Caco-2 (cell line): ENCODE measurements at regions not wholly inside any gene's neighbourhood (a gene's known extent, or its start where the extent isn't known, plus 50 kb on each side); places are given as distances from the start of the nearest gene placed in this dataset.

Experiments used
- BruUV-seq: library from RNA; stranded (reverse); fragments of 400-500 nt; replicated peaks from 2 replicates; lab custom pipeline; 2021; lab: Mats Ljungman, UMichigan
- CTCF ChIA-PET: fragments of 300-600 bp; sonication (Branson Sonifier 250); formaldehyde crosslinking; loops from one replicate; lab custom pipeline; 2022; ENCODE audit warnings: antibody characterized with exemption; lab: Charles Lee
- POLR2A ChIA-PET: fragments of 300-600 bp; sonication (Branson Sonifier 250); formaldehyde crosslinking; loops from one replicate; lab custom pipeline; 2022; ENCODE audit warnings: antibody characterized with exemption; lab: Charles Lee
- DNase-seq, 2 experiments: peaks; one replicate each; pipeline versions ENCODE4 v3.0.0 to v3.0.0-alpha.2; 2020 to 2022
- H3K27me3 ChIP-seq: replicated peaks from 2 replicates; pipeline ENCODE4 v1.6.0; 2011; ENCODE audit warnings: low read length; ENCODE audit not compliant: control insufficient read depth, insufficient read depth
- H3K36me3 ChIP-seq: 2 replicates; pipeline ENCODE4 v1.5.1; 2011; ENCODE audit warnings: low read length; ENCODE audit not compliant: control insufficient read depth, insufficient read depth
- H3K4me1 ChIP-seq: fragments of 250-450 bp; sonication (Bioruptor Pico); 2 replicates; pipeline ENCODE4 v1.5.1; 2020; ENCODE audit warnings: mild to moderate bottlenecking
- H3K4me3 ChIP-seq: 2 replicates; pipeline ENCODE4 v1.5.1; 2011; ENCODE audit warnings: low read depth, mild to moderate bottlenecking, control low read depth, low read length
- H3K9me3 ChIP-seq: fragments of 250-450 bp; sonication (Bioruptor Pico); 2 replicates; pipeline ENCODE4 v1.5.1; 2020; ENCODE audit warnings: mild to moderate bottlenecking, moderate library complexity
- H3K27ac Mint-ChIP-seq: one replicate; pipeline ENCODE4 v1.8.0; 2022; ENCODE audit warnings: mixed read lengths; ENCODE audit not compliant: unreplicated experiment
- H3K27me3 Mint-ChIP-seq: one replicate; pipeline ENCODE4 v1.8.0; 2022; ENCODE audit warnings: mixed read lengths; ENCODE audit not compliant: insufficient read depth, unreplicated experiment
- H3K36me3 Mint-ChIP-seq: one replicate; pipeline ENCODE4 v1.8.0; 2022; ENCODE audit warnings: mild to moderate bottlenecking, mixed read lengths; ENCODE audit not compliant: insufficient read depth, unreplicated experiment
- H3K4me1 Mint-ChIP-seq: one replicate; pipeline ENCODE4 v1.8.0; 2022; ENCODE audit warnings: low read depth, mixed read lengths; ENCODE audit not compliant: unreplicated experiment
- H3K4me3 Mint-ChIP-seq: one replicate; pipeline ENCODE4 v1.8.0; 2022; ENCODE audit warnings: mild to moderate bottlenecking, moderate library complexity, mixed read lengths; ENCODE audit not compliant: unreplicated experiment
- H3K9me3 Mint-ChIP-seq: one replicate; pipeline ENCODE4 v1.8.0; 2022; ENCODE audit warnings: mixed read lengths; ENCODE audit not compliant: unreplicated experiment
- CTCF ChIP-seq, 2 experiments: fragments of 200-600 bp in 1 of 2; IDR thresholded peaks; 1 replicate in 1 of 2; 2 replicates in 1 of 2; pipeline versions ENCODE4 v1.5.1 to v1.8.0; 2011 to 2022; ENCODE audit warnings: antibody characterized with exemption in 1 of 2, control low read depth in 1 of 2, inconsistent platforms in 1 of 2, low read depth in 1 of 2, low read length in 1 of 2, mild to moderate bottlenecking in 1 of 2, moderate library complexity in 1 of 2; ENCODE audit not compliant: insufficient read depth in 1 of 2, severe bottlenecking in 1 of 2, unreplicated experiment in 1 of 2
- intact Hi-C: fragments of 100-400 bp; cut with micrococcal nuclease; formaldehyde crosslinking; loops from one replicate; pipeline ENCODE4 v1.10.0; 2022; ENCODE audit not compliant: unreplicated experiment

- H3K4me3 Mint-ChIP-seq, result no peak overlapping the region
- intact Hi-C loops, result no loop called here
- BruUV-seq, result no TSS peak
- ChIA-PET CTCF (no interaction called here), POLR2A (no interaction called here)
- H3K27ac Mint-ChIP-seq, result no peak overlapping the region
- H3K27me3 Mint-ChIP-seq, result peaks cover 7% of the 10 kb centered on the region
- TF ChIP-seq CTCF (IDR thresholded peaks at IDR 0.05; ENCODE audit: insufficient read depth in 1 of 2, low read depth in 1 of 2, low read length in 1 of 2, severe bottlenecking in 1 of 2, unreplicated experiment in 1 of 2), result no peak
- Histone ChIP-seq H3K4me3 (no peak overlapping the region), H3K9me3 (no peaks in the 10 kb centered on the region), H3K4me1 (no peaks in the 10 kb centered on the region), H3K36me3 (no peaks in the 10 kb centered on the region), H3K27me3 (no peaks in the 10 kb centered on the region)
- DNase-seq, result no peak
- H3K9me3 Mint-ChIP-seq, result no peaks in the 10 kb centered on the region
- H3K36me3 Mint-ChIP-seq, result no peaks in the 10 kb centered on the region
- no peaks in the 10 kb centered on the region for H3K4me1 Mint-ChIP-seq
Measured at GRCh38 chr5:107293541-107294210, 377.1 kb downstream of the EFNA5 start.

- H3K36me3 ChIP-seq, result no peaks in the 10 kb centered on the region
- TF ChIP-seq CTCF (IDR thresholded peaks at IDR 0.05; ENCODE audit: insufficient read depth in 1 of 2, low read depth in 1 of 2, low read length in 1 of 2, severe bottlenecking in 1 of 2, unreplicated experiment in 1 of 2), result no peak
- H3K4me3 ChIP-seq, result no peak overlapping the region
- no peak for DNase-seq
- H3K9me3 ChIP-seq, result no peaks in the 10 kb centered on the region
- Mint-ChIP-seq H3K36me3 (no peaks in the 10 kb centered on the region), H3K4me3 (no peak overlapping the region), H3K27ac (no peak overlapping the region), H3K4me1 (no peaks in the 10 kb centered on the region), H3K9me3 (no peaks in the 10 kb centered on the region), H3K27me3 (no peaks in the 10 kb centered on the region)
- H3K4me1 ChIP-seq, result no peaks in the 10 kb centered on the region
- intact Hi-C loops, result no loop called here
- BruUV-seq, result no TSS peak
- ChIA-PET CTCF (no interaction called here), POLR2A (no interaction called here)
- no peaks in the 10 kb centered on the region for H3K27me3 ChIP-seq
Measured at GRCh38 chr5:107291866-107292265, 378.9 kb downstream of the EFNA5 start.

- H3K36me3 ChIP-seq, result no peaks in the 10 kb centered on the region
- no peaks in the 10 kb centered on the region for H3K36me3 Mint-ChIP-seq
- H3K4me1 Mint-ChIP-seq, result no peaks in the 10 kb centered on the region
- ChIA-PET CTCF (no interaction called here), POLR2A (no interaction called here)
- no peaks in the 10 kb centered on the region for H3K27me3 Mint-ChIP-seq
- intact Hi-C loops, result no loop called here
- DNase-seq, result no peak
- no peaks in the 10 kb centered on the region for H3K4me1 ChIP-seq
- BruUV-seq, result no TSS peak
- no peaks in the 10 kb centered on the region for H3K27me3 ChIP-seq
- no peak overlapping the region for H3K4me3 Mint-ChIP-seq
- no peak overlapping the region for H3K27ac Mint-ChIP-seq
- H3K4me3 ChIP-seq, result no peak overlapping the region
- TF ChIP-seq CTCF (IDR thresholded peaks at IDR 0.05; ENCODE audit: insufficient read depth in 1 of 2, low read depth in 1 of 2, low read length in 1 of 2, severe bottlenecking in 1 of 2, unreplicated experiment in 1 of 2), result no peak
- H3K9me3 ChIP-seq, result no peaks in the 10 kb centered on the region
- no peaks in the 10 kb centered on the region for H3K9me3 Mint-ChIP-seq
Measured at GRCh38 chr5:107290780-107291398, 379.8 kb downstream of the EFNA5 start.
